Psoas muscle (tissue), 7 donors: ENCODE measurements at regions not wholly inside any gene's neighbourhood (a gene's known extent, or its start where the extent isn't known, plus 50 kb on each side); places are given as distances from the start of the nearest gene placed in this dataset.
A peak's percentile ranks its signal among the peaks of the same experiment; 100 is the strongest.

ENCODE experiments used
- ATAC-seq, 4 donors: fragments of 200-7000 bp; cut with Tn5 transposase; one replicate each; pipeline ENCODE4 v1.9.1; 2020; ENCODE audit warnings: moderate library complexity in 3 of 4, mild to moderate bottlenecking in 2 of 4
- DNase-seq, 2 donors: peaks; one replicate each; pipeline ENCODE4 v3.0.0-alpha.2; 2020
- H3K27ac ChIP-seq: fragments of 200-600 bp; one replicate; pipeline ENCODE4 v1.8.0; 2022
- H3K27me3 ChIP-seq, 3 donors: fragments of 200-600 bp in 1 of 3; one replicate each; pipeline versions ENCODE4 v1.6.1 to v1.8.0; 2013 to 2022; ENCODE audit warnings: low read length in 2 of 3, mild to moderate bottlenecking in 2 of 3, moderate library complexity in 1 of 3; ENCODE audit not compliant: insufficient read depth in 3 of 3
- H3K36me3 ChIP-seq, 2 donors: fragments of 200-600 bp in 1 of 2; one replicate each; pipeline versions ENCODE4 v1.6.1 to v1.8.0; 2013 to 2022; ENCODE audit warnings: low read depth in 1 of 2, mild to moderate bottlenecking in 1 of 2, moderate library complexity in 1 of 2; ENCODE audit not compliant: insufficient read depth in 1 of 2
- H3K4me1 ChIP-seq: fragments of 200-600 bp; one replicate; pipeline ENCODE4 v1.8.0; 2022
- H3K4me3 ChIP-seq: fragments of 200-600 bp; one replicate; pipeline ENCODE4 v1.8.0; 2022; ENCODE audit warnings: mild to moderate bottlenecking
- H3K9me3 ChIP-seq: fragments of 200-600 bp; one replicate; pipeline ENCODE4 v1.8.0; 2022
- WGBS, 3 donors: extraction: QIAGEN DNeasy Blood & Tissue Kit; methylation state at CpG; one replicate each; pipeline versions ENCODE4 v1.1.6 to v1.1.7; 2013; 5-methylcytosine and 5-hydroxymethylcytosine counted together
- intact Hi-C, 2 donors: fragments of 100-400 bp; cut with DNase I; formaldehyde crosslinking; loops; one replicate each; pipeline versions ENCODE4 v1.11.0 to v1.14.2; 2022
- TF ChIP-seq, protein P1 (sequence below): fragments of 200-600 bp; IDR thresholded peaks from one replicate; pipeline ENCODE4 v1.8.0; 2022; ENCODE audit warnings: antibody characterized with exemption
- donor health status: healthy with polysubstance abuse.
- donor health status: DM: no; HTN: no; CAD: no; lungs with moderate emphysema.
- donor health status: Bipolar disorder and iron deficiency.
- donor health status: healthy.
- donor health status: DM: yes; HTN: yes; CAD: no.
- donor health status: DM: no; HTN: no; CAD: no.
- donor health status: DM: yes; HTN: yes; CAD: no.

DNA sequence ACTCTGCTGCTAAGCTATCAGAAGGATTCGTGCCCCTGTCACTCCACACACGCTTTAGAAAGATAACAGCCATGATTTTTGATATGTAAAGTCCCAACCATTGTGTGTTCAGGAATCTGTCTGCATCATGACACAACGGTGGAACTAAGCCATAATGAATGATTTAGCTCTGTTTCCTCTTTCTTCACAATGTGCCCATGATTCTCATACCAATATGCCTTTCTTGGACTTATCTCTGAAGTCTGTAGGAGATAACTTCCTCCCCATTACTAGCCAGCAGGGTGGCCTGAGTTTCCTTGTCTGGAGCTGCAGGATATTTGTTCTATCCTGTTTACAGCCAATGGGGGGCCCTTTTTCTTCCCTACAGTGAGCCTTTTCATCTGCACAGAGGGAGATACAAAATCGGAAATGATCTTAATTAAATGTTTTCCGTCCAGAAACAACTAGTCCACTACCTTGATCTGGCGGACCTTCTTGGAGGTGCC lies 511.7 kb downstream of the USP25 start:
- ATAC-seq = no peak
- intact Hi-C loops = no loop called here
- no peak for DNase-seq
- Histone ChIP-seq H3K27ac (no peak overlapping the region), H3K27me3 (no peaks in the 10 kb centered on the region), H3K9me3 (no peaks in the 10 kb centered on the region), H3K36me3 (no peaks in the 10 kb centered on the region), H3K4me1 (peaks cover 3% of the 10 kb centered on the region), H3K4me3 (no peak overlapping the region)
- TF ChIP-seq, protein P1, sequence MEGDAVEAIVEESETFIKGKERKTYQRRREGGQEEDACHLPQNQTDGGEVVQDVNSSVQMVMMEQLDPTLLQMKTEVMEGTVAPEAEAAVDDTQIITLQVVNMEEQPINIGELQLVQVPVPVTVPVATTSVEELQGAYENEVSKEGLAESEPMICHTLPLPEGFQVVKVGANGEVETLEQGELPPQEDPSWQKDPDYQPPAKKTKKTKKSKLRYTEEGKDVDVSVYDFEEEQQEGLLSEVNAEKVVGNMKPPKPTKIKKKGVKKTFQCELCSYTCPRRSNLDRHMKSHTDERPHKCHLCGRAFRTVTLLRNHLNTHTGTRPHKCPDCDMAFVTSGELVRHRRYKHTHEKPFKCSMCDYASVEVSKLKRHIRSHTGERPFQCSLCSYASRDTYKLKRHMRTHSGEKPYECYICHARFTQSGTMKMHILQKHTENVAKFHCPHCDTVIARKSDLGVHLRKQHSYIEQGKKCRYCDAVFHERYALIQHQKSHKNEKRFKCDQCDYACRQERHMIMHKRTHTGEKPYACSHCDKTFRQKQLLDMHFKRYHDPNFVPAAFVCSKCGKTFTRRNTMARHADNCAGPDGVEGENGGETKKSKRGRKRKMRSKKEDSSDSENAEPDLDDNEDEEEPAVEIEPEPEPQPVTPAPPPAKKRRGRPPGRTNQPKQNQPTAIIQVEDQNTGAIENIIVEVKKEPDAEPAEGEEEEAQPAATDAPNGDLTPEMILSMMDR = no peak
- WGBS, 3 donors = 64 to 76% (median 67%) methylated on average over 6 of the region's 6 CpGs

DNA sequence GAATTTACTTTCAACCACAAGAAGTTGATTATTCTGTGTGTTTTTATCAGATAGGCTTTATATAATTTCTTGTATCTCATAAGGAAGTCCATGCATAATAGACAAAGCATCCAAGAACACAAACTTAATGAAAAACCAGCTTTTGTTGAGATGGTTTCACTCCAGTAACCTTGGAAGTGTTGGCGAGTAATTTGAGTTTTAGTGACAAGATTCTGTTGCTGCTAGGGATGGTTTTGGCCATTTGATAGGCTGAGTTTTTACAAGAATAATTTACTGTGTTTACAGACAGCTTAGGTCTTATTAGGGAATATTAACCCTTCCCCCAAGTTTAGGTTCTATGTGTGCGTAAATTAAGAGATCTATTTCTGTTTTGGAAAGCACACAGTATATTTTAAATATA lies 513.6 kb downstream of the USP25 start:
- H3K4me3 ChIP-seq = no peak overlapping the region
- intact Hi-C loops = no loop called here
- TF ChIP-seq, protein P1 = no peak
- H3K4me1 ChIP-seq = peaks cover 3% of the 10 kb centered on the region
- no peaks in the 10 kb centered on the region for H3K27me3 ChIP-seq
- ATAC-seq (no peak), DNase-seq (no peak)
- H3K36me3 ChIP-seq = no peaks in the 10 kb centered on the region
- 74 to 95% (median 81%) methylated on average over 2 of the region's 2 CpGs for WGBS, 3 donors
- no peak overlapping the region for H3K27ac ChIP-seq
- H3K9me3 ChIP-seq = no peaks in the 10 kb centered on the region

DNA sequence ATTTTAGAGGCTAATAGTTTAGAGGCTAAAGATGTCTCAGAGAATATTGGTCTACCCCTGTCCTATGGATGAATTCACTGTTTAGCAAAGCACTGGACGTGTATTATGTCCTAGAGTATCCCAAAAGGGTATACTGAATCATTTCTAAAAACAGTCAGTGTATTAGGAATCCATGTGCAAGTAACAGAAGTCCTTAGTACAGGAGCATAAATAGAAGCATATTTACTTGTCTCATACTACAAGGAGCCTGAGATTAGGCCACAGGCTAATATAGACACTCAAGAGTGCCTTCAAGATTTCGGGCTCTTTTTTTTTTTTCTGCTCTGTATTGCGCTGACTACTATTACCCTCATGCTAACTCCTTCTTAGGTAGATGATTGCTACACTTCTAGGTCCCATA lies 518.9 kb downstream of the USP25 start:
- Histone ChIP-seq H3K4me3 (no peak overlapping the region), H3K27ac (peak overlapping the region; percentile 39), H3K9me3 (no peaks in the 10 kb centered on the region), H3K36me3 (no peaks in the 10 kb centered on the region), H3K27me3 (no peaks in the 10 kb centered on the region), H3K4me1 (no peaks in the 10 kb centered on the region)
- ATAC-seq = peak; percentile 49 to 87 (median 69)
- TF ChIP-seq, protein P1 = no peak
- WGBS, 3 donors = 65 to 81% (median 68%) methylated on average over 3 of the region's 3 CpGs
- no peak for DNase-seq
- intact Hi-C loops = no loop called here

DNA sequence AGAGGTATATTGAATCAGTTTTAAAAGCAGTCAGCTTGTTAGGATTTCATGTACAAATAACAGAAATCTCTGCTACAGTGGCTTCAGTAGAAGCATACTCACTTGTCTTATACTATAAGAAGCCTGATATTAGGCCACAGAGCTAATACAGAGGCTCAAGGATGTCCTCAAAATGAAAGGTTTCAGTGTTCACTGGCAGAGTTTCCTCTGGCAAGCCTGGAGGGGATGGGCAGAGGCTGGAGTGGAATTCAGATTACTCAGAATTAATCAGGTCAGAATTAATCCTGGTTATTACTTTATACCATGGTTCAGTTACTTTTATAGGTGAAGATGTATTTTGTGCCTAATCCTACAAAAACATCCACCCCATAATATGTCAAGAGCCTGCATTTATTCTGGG lies 520.5 kb downstream of the USP25 start:
- intact Hi-C loops = loop anchor here in 1 of 2 donors (10.0 kb wide), 1 partner anchor 65 kb away; no protein-coding TSS in a partner anchor
- Histone ChIP-seq H3K36me3 (no peaks in the 10 kb centered on the region), H3K27me3 (no peaks in the 10 kb centered on the region), H3K9me3 (no peaks in the 10 kb centered on the region), H3K27ac (no peak overlapping the region), H3K4me1 (peaks cover 3% of the 10 kb centered on the region), H3K4me3 (no peak overlapping the region)
- ATAC-seq (peak in 1 of 4 donors; percentile 28), DNase-seq (no peak)
- TF ChIP-seq, protein P1 = no peak
